OCI-M1 (cell line): ENCODE measurements at regions not wholly inside any gene's neighbourhood (a gene's known extent, or its start where the extent isn't known, plus 50 kb on each side); places are given as distances from the start of the nearest gene placed in this dataset.

Experiments used
- DNase-seq: peaks from one replicate; lab custom pipeline; 2025; lab: John Stamatoyannopoulos, UW

GRCh38 chr7:15751191-15751701 lies 64.8 kb upstream of the MEOX2 start:
- DNase-seq = no peak

GRCh38 chr7:15750727-15751126 lies 64.2 kb upstream of the MEOX2 start:
- no peak for DNase-seq

GRCh38 chr7:15749631-15750030 lies 63.1 kb upstream of the MEOX2 start:
- no peak for DNase-seq

GRCh38 chr7:15747712-15748111 lies 61.2 kb upstream of the MEOX2 start:
- no peak for DNase-seq

GRCh38 chr7:15747301-15747700 lies 60.8 kb upstream of the MEOX2 start:
- no peak for DNase-seq

GRCh38 chr7:15743926-15744480 lies 57.5 kb upstream of the MEOX2 start:
- DNase-seq = no peak

- no peak for DNase-seq
These were observed 51.1 kb upstream of the MEOX2 start for GRCh38 chr7:15737601-15738000.
